Neural progenitor cell (in vitro differentiated cells): ENCODE measurements at regions not wholly inside any gene's neighbourhood (a gene's known extent, or its start where the extent isn't known, plus 50 kb on each side); places are given as distances from the start of the nearest gene placed in this dataset.

ENCODE experiments used
- DNase-seq: peaks from one replicate; pipeline ENCODE4 v3.0.0-alpha.2; 2016; ENCODE audit warnings: low spot score
- H2AFZ ChIP-seq: fragments of 200-600 bp; sonication (generic); replicated peaks from 2 replicates; pipeline ENCODE4 v1.6.1; 2016; ENCODE audit warnings: antibody characterized with exemption
- H3F3A ChIP-seq: fragments of 200-600 bp; sonication (generic); 2 replicates; pipeline ENCODE4 v1.6.1; 2016; ENCODE audit warnings: antibody characterized with exemption, low read depth
- H3K27ac ChIP-seq: fragments of 200-600 bp; sonication (generic); 2 replicates; pipeline ENCODE4 v1.5.1; 2016; ENCODE audit warnings: mild to moderate bottlenecking
- H3K27me3 ChIP-seq: fragments of 200-600 bp; sonication (generic); 2 replicates; pipeline ENCODE4 v1.6.1; 2016; ENCODE audit warnings: mild to moderate bottlenecking, moderate library complexity
- H3K36me3 ChIP-seq: fragments of 200-600 bp; sonication (generic); 2 replicates; pipeline ENCODE4 v1.5.1; 2016
- H3K4me1 ChIP-seq: fragments of 200-600 bp; sonication (generic); 2 replicates; pipeline ENCODE4 v1.6.1; 2016; ENCODE audit warnings: mixed run types
- H3K4me2 ChIP-seq: fragments of 200-600 bp; sonication (generic); 2 replicates; pipeline ENCODE4 v1.6.1; 2016
- H3K4me3 ChIP-seq: fragments of 200-600 bp; sonication (generic); 2 replicates; pipeline ENCODE4 v1.5.1; 2016
- H3K79me2 ChIP-seq: fragments of 200-600 bp; sonication (generic); 2 replicates; pipeline ENCODE4 v1.6.1; 2016; ENCODE audit warnings: low read depth
- H3K9ac ChIP-seq: fragments of 200-600 bp; sonication (generic); 2 replicates; pipeline ENCODE4 v1.6.1; 2016
- H3K9me3 ChIP-seq: fragments of 200-600 bp; sonication (generic); 2 replicates; pipeline ENCODE4 v1.5.1; 2016; ENCODE audit warnings: low read depth
- H4K20me1 ChIP-seq: fragments of 200-600 bp; sonication (generic); 2 replicates; pipeline ENCODE4 v1.6.1; 2016; ENCODE audit warnings: low read depth
- H3K27ac Mint-ChIP-seq: 3 replicates; pipeline ENCODE4 v1.8.0; 2021; ENCODE audit warnings: mixed read lengths
- H3K27me3 Mint-ChIP-seq: 2 replicates; pipeline ENCODE4 v1.8.0; 2022; ENCODE audit warnings: low read depth, mild to moderate bottlenecking, inconsistent platforms, moderate library complexity, mixed read lengths; ENCODE audit not compliant: insufficient read depth
- H3K36me3 Mint-ChIP-seq: 3 replicates; pipeline ENCODE4 v1.8.0; 2021; ENCODE audit warnings: mixed read lengths
- H3K4me1 Mint-ChIP-seq: 3 replicates; pipeline ENCODE4 v1.8.0; 2021; ENCODE audit warnings: mixed read lengths
- H3K4me3 Mint-ChIP-seq: 3 replicates; pipeline ENCODE4 v1.8.0; 2021; ENCODE audit warnings: mild to moderate bottlenecking, moderate library complexity, mixed read lengths
- H3K9me3 Mint-ChIP-seq: 3 replicates; pipeline ENCODE4 v1.8.0; 2020; ENCODE audit warnings: mixed read lengths
- CTCF ChIP-seq: fragments of 200-600 bp; sonication (generic); IDR thresholded peaks from 2 replicates; pipeline ENCODE4 v1.5.1; 2017; ENCODE audit warnings: antibody characterized with exemption, mild to moderate bottlenecking
- EZH2 ChIP-seq: fragments of 200-600 bp; sonication (generic); IDR thresholded peaks from 2 replicates; pipeline ENCODE4 v1.6.1; 2017; ENCODE audit warnings: antibody characterized with exemption, mild to moderate bottlenecking, moderate library complexity
- EZH2phosphoT487 ChIP-seq: fragments of 200-600 bp; sonication (generic); IDR thresholded peaks from 2 replicates; pipeline ENCODE4 v1.6.1; 2017; ENCODE audit warnings: antibody characterized with exemption

DNA sequence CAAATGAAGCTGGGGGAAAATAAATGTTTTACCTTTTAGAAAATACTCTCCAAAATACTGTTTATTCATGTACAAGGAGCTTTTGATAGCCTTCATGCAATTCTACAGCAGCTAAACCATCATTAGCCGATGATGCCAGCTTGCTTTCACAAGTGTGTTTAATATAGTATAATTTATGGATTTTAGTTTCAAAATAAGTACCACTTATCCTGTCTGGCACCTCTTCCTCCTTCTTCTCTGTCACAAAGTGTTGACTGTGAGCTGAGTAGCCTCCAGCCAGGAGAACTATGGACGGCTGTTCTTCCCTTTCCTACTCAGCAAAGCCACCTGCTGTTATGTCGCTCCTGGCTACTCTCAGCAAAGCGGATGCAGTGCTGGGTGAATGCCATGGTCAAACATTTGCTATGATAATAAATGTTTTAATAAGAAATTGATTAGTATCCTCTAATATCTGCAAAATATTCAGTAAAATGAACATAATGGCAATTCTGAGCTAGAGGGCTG, 238.2 kb downstream of the LIG4 start:
- H3K27me3 Mint-ChIP-seq = no peaks in the 10 kb centered on the region
- Histone ChIP-seq H3K4me3 (no peak overlapping the region), H3K36me3 (no peaks in the 10 kb centered on the region), H3K9ac (no peak overlapping the region), H3K79me2 (no peaks in the 10 kb centered on the region), H4K20me1 (no peaks in the 10 kb centered on the region), H3K4me2 (no peak overlapping the region), H3K9me3 (no peaks in the 10 kb centered on the region), H3K4me1 (no peaks in the 10 kb centered on the region), H3F3A (no peaks in the 10 kb centered on the region), H3K27ac (no peak overlapping the region), H3K27me3 (no peaks in the 10 kb centered on the region), H2AFZ (no peak overlapping the region)
- no peaks in the 10 kb centered on the region for H3K36me3 Mint-ChIP-seq
- H3K4me3 Mint-ChIP-seq = no peak overlapping the region
- no peak overlapping the region for H3K27ac Mint-ChIP-seq
- no peak for TF ChIP-seq EZH2phosphoT487
- no peak for TF ChIP-seq CTCF
- TF ChIP-seq EZH2 = no peak
- H3K9me3 Mint-ChIP-seq = no peaks in the 10 kb centered on the region
- peaks cover 2% of the 10 kb centered on the region for H3K4me1 Mint-ChIP-seq
- no peak for DNase-seq

DNA sequence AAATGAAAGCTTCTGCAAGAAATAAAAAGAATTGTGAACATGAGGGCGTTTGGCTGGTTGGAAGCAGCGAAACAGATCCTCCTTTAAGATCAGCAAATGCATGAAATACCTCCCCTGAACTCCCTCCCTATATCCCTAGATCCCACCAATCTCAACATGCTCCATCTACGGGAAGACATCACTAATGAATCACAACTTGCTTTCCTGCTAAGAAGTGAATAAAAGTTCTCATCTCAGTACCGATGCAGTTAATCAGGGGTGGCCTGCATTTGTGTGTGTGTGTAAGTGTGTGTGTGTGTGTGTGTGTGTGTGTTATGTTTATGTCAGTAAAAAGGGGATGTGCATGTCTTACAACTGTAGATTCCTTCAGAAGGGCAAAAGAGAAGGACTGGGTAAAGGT, 238.7 kb downstream of the LIG4 start:
- H3F3A ChIP-seq = no peaks in the 10 kb centered on the region
- no peak overlapping the region for H3K9ac ChIP-seq
- no peaks in the 10 kb centered on the region for H3K79me2 ChIP-seq
- H3K27ac ChIP-seq = no peak overlapping the region
- H3K4me1 Mint-ChIP-seq = peaks cover 2% of the 10 kb centered on the region
- no peak overlapping the region for H3K4me3 Mint-ChIP-seq
- no peak overlapping the region for H3K27ac Mint-ChIP-seq
- no peak overlapping the region for H3K4me3 ChIP-seq
- no peaks in the 10 kb centered on the region for H3K27me3 ChIP-seq
- H3K9me3 Mint-ChIP-seq = no peaks in the 10 kb centered on the region
- H3K4me2 ChIP-seq = no peak overlapping the region
- no peak for DNase-seq
- no peak overlapping the region for H2AFZ ChIP-seq
- H3K36me3 ChIP-seq = no peaks in the 10 kb centered on the region
- no peaks in the 10 kb centered on the region for H3K9me3 ChIP-seq
- H3K4me1 ChIP-seq = no peaks in the 10 kb centered on the region
- H3K27me3 Mint-ChIP-seq = no peaks in the 10 kb centered on the region
- H3K36me3 Mint-ChIP-seq = no peaks in the 10 kb centered on the region
- TF ChIP-seq EZH2 = no peak
- TF ChIP-seq CTCF = no peak
- no peak for TF ChIP-seq EZH2phosphoT487
- H4K20me1 ChIP-seq = no peaks in the 10 kb centered on the region

DNA sequence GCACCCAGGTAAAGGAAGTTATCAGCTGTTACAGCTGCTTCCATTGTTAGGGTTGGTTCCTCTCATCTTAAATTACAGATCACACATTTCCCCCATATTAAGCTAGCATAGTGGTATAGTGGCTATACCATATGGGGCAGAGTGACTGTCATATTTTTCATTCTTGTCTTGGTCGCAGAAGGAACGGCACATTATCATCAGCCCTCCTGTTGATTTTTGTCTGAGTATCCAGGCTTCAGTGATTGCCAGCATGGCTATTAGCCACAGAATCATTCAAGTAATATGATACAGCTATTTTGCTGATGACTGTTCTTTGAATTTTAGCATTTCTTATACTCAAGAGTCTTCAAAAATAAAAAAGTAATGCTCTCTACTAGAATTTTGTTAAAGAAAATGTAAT, 240.9 kb downstream of the LIG4 start:
- no peaks in the 10 kb centered on the region for H3K27me3 Mint-ChIP-seq
- no peak overlapping the region for H3K4me3 Mint-ChIP-seq
- Histone ChIP-seq H2AFZ (no peak overlapping the region), H3K27ac (no peak overlapping the region), H3K36me3 (no peaks in the 10 kb centered on the region), H4K20me1 (no peaks in the 10 kb centered on the region), H3K27me3 (no peaks in the 10 kb centered on the region), H3K4me2 (no peak overlapping the region), H3F3A (no peaks in the 10 kb centered on the region), H3K4me1 (no peaks in the 10 kb centered on the region), H3K4me3 (no peak overlapping the region), H3K9me3 (no peaks in the 10 kb centered on the region), H3K9ac (no peak overlapping the region), H3K79me2 (no peaks in the 10 kb centered on the region)
- TF ChIP-seq CTCF (no peak), EZH2phosphoT487 (no peak), EZH2 (no peak)
- H3K4me1 Mint-ChIP-seq = peaks cover 9% of the 10 kb centered on the region
- no peaks in the 10 kb centered on the region for H3K9me3 Mint-ChIP-seq
- no peaks in the 10 kb centered on the region for H3K36me3 Mint-ChIP-seq
- no peak for DNase-seq
- no peak overlapping the region for H3K27ac Mint-ChIP-seq
